HepG2 (cell line): ENCODE measurements at regions not wholly inside any gene's neighbourhood (a gene's known extent, or its start where the extent isn't known, plus 50 kb on each side); places are given as distances from the start of the nearest gene placed in this dataset.

Source experiments
- AFF4 ChIP-seq: sonication (generic); formaldehyde crosslinking; IDR thresholded peaks from 2 replicates; pipeline ENCODE4 v1.4.0; 2020; ENCODE audit warnings: missing genetic modification reagents
- BRCA1 ChIP-seq: sonication (generic); formaldehyde crosslinking; IDR thresholded peaks from 2 replicates; pipeline ENCODE4 v1.4.0; 2020; ENCODE audit warnings: missing genetic modification reagents
- CHD2 ChIP-seq: IDR thresholded peaks from 2 replicates; pipeline ENCODE4 v1.6.1; 2011; ENCODE audit warnings: low read depth, low read length, improper control_type of control experiment
- PHF21A ChIP-seq: sonication (generic); formaldehyde crosslinking; IDR thresholded peaks from 2 replicates; pipeline ENCODE4 v1.5.0; 2020; ENCODE audit warnings: mild to moderate bottlenecking, missing genetic modification reagents
- SMYD3 ChIP-seq: sonication (generic); formaldehyde crosslinking; IDR thresholded peaks from 2 replicates; pipeline ENCODE4 v1.8.1; 2023; ENCODE audit warnings: mild to moderate bottlenecking, missing genetic modification reagents
- ZNF629 ChIP-seq: sonication (generic); formaldehyde crosslinking; conservative IDR thresholded peaks from 2 replicates; pipeline ENCODE4 v1.5.0; 2020; ENCODE audit warnings: missing genetic modification reagents
- ZNF646 ChIP-seq: sonication (generic); formaldehyde crosslinking; IDR thresholded peaks from 2 replicates; pipeline ENCODE4 v1.9.0; 2021; ENCODE audit warnings: mild to moderate bottlenecking, missing genetic modification reagents
- ZNF737 ChIP-seq: sonication (generic); formaldehyde crosslinking; IDR thresholded peaks from 2 replicates; pipeline ENCODE4 v1.5.0; 2020; ENCODE audit warnings: missing genetic modification reagents, mild to moderate bottlenecking, borderline replicate concordance
- ZNF747 ChIP-seq: sonication (generic); formaldehyde crosslinking; IDR thresholded peaks from 2 replicates; pipeline ENCODE4 v1.8.1; 2023; ENCODE audit warnings: missing genetic modification reagents, mild to moderate bottlenecking, borderline replicate concordance

GRCh38 chr20:40192081-40192480 lies 497.0 kb downstream of the MAFB start (continued):
- no peak for TF ChIP-seq ZNF646 (CRISPR knock-in tag)
- no peak for TF ChIP-seq ZNF737 (CRISPR knock-in tag)
- no peak for TF ChIP-seq CHD2
- TF ChIP-seq ZNF629 = no peak
- no peak for TF ChIP-seq BRCA1
- no peak for TF ChIP-seq ZNF747 (CRISPR knock-in tag)
- TF ChIP-seq AFF4 = no peak
- no peak for TF ChIP-seq PHF21A (CRISPR knock-in tag)
- no peak for TF ChIP-seq SMYD3 (CRISPR knock-in tag)
